GM23248 (cell line): ENCODE measurements at regions not wholly inside any gene's neighbourhood (a gene's known extent, or its start where the extent isn't known, plus 50 kb on each side); places are given as distances from the start of the nearest gene placed in this dataset.

ENCODE experiments used
- DNase-seq: peaks from one replicate; pipeline ENCODE4 v3.0.0-alpha.2; 2015
- H2AFZ ChIP-seq: fragments of 200-600 bp; sonication (generic); 2 replicates; pipeline ENCODE4 v1.6.1; 2016; ENCODE audit warnings: antibody characterized with exemption
- H3F3A ChIP-seq: fragments of 200-600 bp; sonication (generic); 2 replicates; pipeline ENCODE4 v1.6.1; 2016; ENCODE audit warnings: mild to moderate bottlenecking, antibody characterized with exemption, mixed run types; ENCODE audit not compliant: insufficient read depth
- H3K27ac ChIP-seq: fragments of 200-600 bp; sonication (generic); 2 replicates; pipeline ENCODE4 v1.5.1; 2016; ENCODE audit warnings: mild to moderate bottlenecking
- H3K27me3 ChIP-seq: fragments of 200-600 bp; sonication (generic); replicated peaks from 2 replicates; pipeline ENCODE4 v1.6.1; 2016; ENCODE audit warnings: mild to moderate bottlenecking; ENCODE audit not compliant: insufficient read depth
- H3K36me3 ChIP-seq: fragments of 200-600 bp; sonication (generic); 2 replicates; pipeline ENCODE4 v1.6.1; 2016; ENCODE audit warnings: low read depth, mild to moderate bottlenecking
- H3K4me1 ChIP-seq: fragments of 200-600 bp; sonication (generic); 2 replicates; pipeline ENCODE4 v1.6.1; 2016; ENCODE audit warnings: mild to moderate bottlenecking; ENCODE audit not compliant: insufficient read depth
- H3K4me2 ChIP-seq: fragments of 200-600 bp; sonication (generic); one replicate; pipeline ENCODE4 v1.6.1; 2016; ENCODE audit warnings: mild to moderate bottlenecking; ENCODE audit not compliant: unreplicated experiment
- H3K4me3 ChIP-seq: fragments of 200-600 bp; sonication (generic); 2 replicates; pipeline ENCODE4 v1.5.1; 2016; ENCODE audit warnings: mild to moderate bottlenecking
- H3K79me2 ChIP-seq: fragments of 200-600 bp; sonication (generic); 2 replicates; pipeline ENCODE4 v1.6.1; 2016; ENCODE audit warnings: mild to moderate bottlenecking; ENCODE audit not compliant: insufficient read depth
- H3K9ac ChIP-seq: fragments of 200-600 bp; sonication (generic); 2 replicates; pipeline ENCODE4 v1.6.1; 2016; ENCODE audit warnings: mild to moderate bottlenecking
- H3K9me2 ChIP-seq: fragments of 200-600 bp; sonication (generic); 2 replicates; pipeline ENCODE4 v1.6.1; 2016; ENCODE audit warnings: mixed run types, mild to moderate bottlenecking, moderate library complexity; ENCODE audit not compliant: insufficient read depth
- H3K9me3 ChIP-seq: fragments of 200-600 bp; sonication (generic); one replicate; pipeline ENCODE4 v1.6.1; 2017; ENCODE audit warnings: low read depth
- H4K20me1 ChIP-seq: fragments of 200-600 bp; sonication (generic); 2 replicates; pipeline ENCODE4 v1.6.0; 2016; ENCODE audit not compliant: insufficient read depth
- EZH2 ChIP-seq: fragments of 200-600 bp; sonication (generic); IDR thresholded peaks from 2 replicates; pipeline ENCODE4 v1.6.1; 2018; ENCODE audit warnings: antibody characterized with exemption, mild to moderate bottlenecking; ENCODE audit not compliant: insufficient read depth, poor library complexity, severe bottlenecking
- EZH2phosphoT487 ChIP-seq: fragments of 200-600 bp; sonication (generic); IDR thresholded peaks from 2 replicates; pipeline ENCODE4 v1.6.1; 2018; ENCODE audit warnings: antibody characterized with exemption, moderate library complexity, mild to moderate bottlenecking, low read depth; ENCODE audit not compliant: insufficient read depth
- WGBS, 2 experiments: methylation state at CpG; one replicate each; pipeline ENCODE4 v1.1.6; 2015 to 2017; ENCODE audit warnings: low lambda C conversion rate in 2 of 2, low coverage in 1 of 2; ENCODE audit errors: missing lambda C conversion rate in 2 of 2; 5-methylcytosine and 5-hydroxymethylcytosine counted together
- in situ Hi-C: fragments of 300-500 bp; cut with MboI; formaldehyde crosslinking; loops from 2 replicates; pipeline ENCODE4 v1.15.0; 2020

DNA sequence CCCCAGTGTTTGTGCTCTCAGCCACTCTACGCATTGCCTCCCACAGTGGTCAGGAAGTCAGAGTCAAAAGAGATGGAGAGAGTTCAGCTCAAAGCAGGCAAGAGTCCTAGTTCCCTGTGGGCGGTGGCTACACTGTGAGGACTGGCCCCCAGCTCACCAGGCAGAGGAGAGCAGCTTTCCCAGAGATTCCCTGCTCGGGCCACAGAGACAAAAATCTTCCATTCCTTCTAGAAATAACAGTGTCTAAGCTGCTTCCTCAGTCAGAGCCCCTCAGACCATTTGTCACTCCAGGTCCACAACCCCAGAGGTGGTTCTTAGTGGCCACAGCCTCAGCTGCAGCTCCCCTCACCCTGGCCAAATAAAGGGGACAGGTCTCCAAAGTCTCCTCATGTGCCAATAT, 263.0 kb upstream of the RPL38 start:
- Histone ChIP-seq H3F3A (no peaks in the 10 kb centered on the region), H3K9me2 (no peaks in the 10 kb centered on the region), H3K27me3 (no peaks in the 10 kb centered on the region), H3K4me2 (no peak overlapping the region), H3K9me3 (no peaks in the 10 kb centered on the region), H3K4me1 (no peaks in the 10 kb centered on the region), H3K36me3 (no peaks in the 10 kb centered on the region), H2AFZ (no peak overlapping the region), H3K9ac (no peak overlapping the region), H3K79me2 (no peaks in the 10 kb centered on the region), H4K20me1 (no peaks in the 10 kb centered on the region), H3K4me3 (no peak overlapping the region), H3K27ac (no peak overlapping the region)
- no peak for DNase-seq
- in situ Hi-C loops: no loop called here
- WGBS, 2 experiments: 23 to 28% methylated on average over 3 of the region's 3 CpGs
- no peak for TF ChIP-seq EZH2
- TF ChIP-seq EZH2phosphoT487: no peak

DNA sequence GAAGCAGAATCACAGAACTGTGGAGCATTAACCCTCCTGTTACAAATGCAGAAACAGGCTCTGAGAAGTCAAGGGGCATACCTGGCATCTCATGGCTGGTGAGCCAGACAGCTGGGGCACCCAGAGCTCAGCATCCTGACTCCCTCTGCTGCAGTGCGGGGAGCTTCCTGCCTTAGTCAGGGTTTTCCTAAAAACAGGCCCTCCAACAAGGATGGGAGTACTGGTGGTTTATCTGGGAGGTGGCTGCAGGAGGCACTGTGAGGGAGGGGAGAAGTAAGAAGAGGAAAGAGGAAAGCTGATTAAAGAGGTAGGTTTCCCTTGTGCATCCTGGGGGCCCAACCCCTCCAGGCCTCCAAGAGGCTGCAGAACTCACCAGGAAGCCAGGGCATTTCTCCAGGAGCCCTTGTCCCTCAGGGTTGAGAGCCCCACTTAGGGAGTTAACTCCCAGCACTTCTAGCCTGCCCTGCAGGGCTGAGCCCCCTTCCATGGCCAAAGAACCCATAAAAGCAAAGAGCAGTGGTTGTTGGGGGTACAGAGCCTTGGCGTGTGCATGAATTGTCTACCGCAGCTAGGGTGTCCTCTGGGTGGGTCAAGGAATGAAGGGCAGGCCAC, 261.5 kb upstream of the RPL38 start:
- Histone ChIP-seq H3K9ac (no peak overlapping the region), H3K27me3 (no peaks in the 10 kb centered on the region), H3K9me3 (no peaks in the 10 kb centered on the region), H3K4me1 (no peaks in the 10 kb centered on the region), H3K36me3 (no peaks in the 10 kb centered on the region), H3K4me3 (no peak overlapping the region), H3K79me2 (no peaks in the 10 kb centered on the region), H3K4me2 (no peak overlapping the region), H3F3A (no peaks in the 10 kb centered on the region), H4K20me1 (no peaks in the 10 kb centered on the region), H3K27ac (no peak overlapping the region), H3K9me2 (no peaks in the 10 kb centered on the region), H2AFZ (no peak overlapping the region)
- 40 to 76% methylated on average over 3 of the region's 3 CpGs for WGBS, 2 experiments
- TF ChIP-seq EZH2: no peak
- in situ Hi-C loops: no loop called here
- no peak for DNase-seq

DNA sequence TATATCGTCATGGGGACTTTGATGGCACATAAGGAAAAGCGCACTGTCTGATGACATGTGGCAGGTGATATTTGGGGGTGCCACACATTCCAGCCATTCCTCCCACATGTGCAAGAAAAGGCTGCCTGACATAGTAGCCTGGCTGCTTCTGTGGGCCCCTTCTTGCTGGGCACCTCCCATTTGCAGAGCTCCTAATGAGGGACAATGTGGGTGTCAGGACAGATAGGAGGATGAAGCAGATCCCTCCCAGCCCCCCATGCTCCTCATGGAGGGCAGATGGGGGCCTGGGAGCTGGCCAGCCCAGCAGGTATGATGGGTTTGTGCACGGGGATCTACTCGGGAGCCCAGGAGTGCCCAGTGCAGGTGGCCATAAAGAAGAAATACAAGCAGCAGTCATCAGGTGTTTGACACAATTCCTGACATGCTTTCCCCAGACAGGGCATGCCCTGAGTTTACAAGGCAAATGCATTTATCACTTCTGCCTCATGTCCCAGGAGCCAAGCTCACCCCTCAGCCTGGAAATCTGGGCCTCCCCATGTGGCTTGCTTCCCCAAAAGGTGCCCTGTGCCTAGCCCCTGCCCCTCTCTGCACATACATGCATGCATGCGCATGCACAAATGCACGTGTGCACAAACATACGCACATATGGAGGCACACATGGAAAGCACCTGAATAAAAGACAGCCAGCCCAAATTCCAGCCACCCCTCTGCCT, 260.6 kb upstream of the RPL38 start:
- Histone ChIP-seq H3K27me3 (no peaks in the 10 kb centered on the region), H3K9me3 (no peaks in the 10 kb centered on the region), H3K79me2 (no peaks in the 10 kb centered on the region), H3K36me3 (no peaks in the 10 kb centered on the region), H3K4me2 (no peak overlapping the region), H4K20me1 (no peaks in the 10 kb centered on the region), H3F3A (no peaks in the 10 kb centered on the region), H3K9ac (no peak overlapping the region), H3K4me1 (no peaks in the 10 kb centered on the region), H3K9me2 (no peaks in the 10 kb centered on the region), H3K27ac (no peak overlapping the region), H3K4me3 (no peak overlapping the region), H2AFZ (no peak overlapping the region)
- in situ Hi-C loops: no loop called here
- no peak for TF ChIP-seq EZH2
- no peak for TF ChIP-seq EZH2phosphoT487
- 54 to 67% methylated on average over 7 of the region's 7 CpGs for WGBS, 2 experiments
- DNase-seq: no peak

- no peak overlapping the region for H3K9ac ChIP-seq
- no peaks in the 10 kb centered on the region for H3K79me2 ChIP-seq
- no peaks in the 10 kb centered on the region for H3K9me2 ChIP-seq
- H4K20me1 ChIP-seq: no peaks in the 10 kb centered on the region
- no peak overlapping the region for H3K27ac ChIP-seq
- no peak overlapping the region for H3K4me3 ChIP-seq
- H3F3A ChIP-seq: no peaks in the 10 kb centered on the region
- WGBS, 2 experiments: 30 to 33% methylated on average over 7 of the region's 7 CpGs
- DNase-seq: no peak
- TF ChIP-seq EZH2phosphoT487 (no peak), EZH2 (no peak)
- no peak overlapping the region for H3K4me2 ChIP-seq
- H3K4me1 ChIP-seq: no peaks in the 10 kb centered on the region
- no peaks in the 10 kb centered on the region for H3K9me3 ChIP-seq
- H3K27me3 ChIP-seq: no peaks in the 10 kb centered on the region
- in situ Hi-C loops: no loop called here
- H2AFZ ChIP-seq: no peak overlapping the region
- H3K36me3 ChIP-seq: no peaks in the 10 kb centered on the region
Measured at GRCh38 chr17:73943416-73944110, 259.9 kb upstream of the RPL38 start.
